ENCODE measurements at regions not wholly inside any gene's neighbourhood (a gene's known extent, or its start where the extent isn't known, plus 50 kb on each side); places are given as distances from the start of the nearest gene placed in this dataset.
"Not testable (repeated sequence)": the region's sequence is repeated elsewhere in the genome, so short reads cannot be mapped to it uniquely, and the experiment has no call there.

DNA sequence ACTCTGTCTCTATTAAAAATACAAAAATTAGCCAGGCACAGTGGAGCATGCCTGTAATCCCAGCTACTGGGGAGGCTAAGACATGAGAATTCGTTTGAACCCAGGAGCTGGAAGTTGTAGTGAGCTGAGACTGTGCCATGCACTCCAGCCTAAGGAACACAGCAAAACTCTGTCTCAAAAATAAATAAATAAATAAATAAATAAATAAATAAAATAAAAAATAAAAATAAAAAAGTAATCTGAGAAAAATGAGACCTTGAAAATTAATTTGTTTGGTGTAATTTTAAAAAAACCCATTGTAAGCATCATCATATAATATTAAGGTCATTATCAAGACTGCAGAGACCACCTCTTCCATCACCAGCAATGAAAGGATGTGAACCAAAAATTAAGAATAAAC is 997.1 kb downstream of the CDH18 start:
- DNase-seq = no peak

DNA sequence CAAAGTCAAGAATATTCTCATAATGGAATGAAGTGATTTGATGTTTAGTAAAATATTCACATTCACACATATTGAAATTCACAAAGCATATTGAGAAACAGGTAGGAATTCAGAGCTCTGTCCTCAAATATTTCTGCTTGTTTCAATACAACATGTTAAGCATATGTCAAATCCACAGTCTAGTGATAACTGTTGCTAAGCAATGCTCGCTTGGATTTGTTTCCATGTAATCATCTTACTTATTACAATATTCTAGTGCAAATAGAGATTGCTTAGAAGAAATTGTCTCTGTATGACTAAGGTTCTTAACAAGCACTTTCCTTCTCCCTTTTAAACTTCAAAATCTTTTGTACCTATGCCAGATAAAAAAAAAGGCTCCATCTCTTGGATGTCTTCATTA is 995.7 kb downstream of the CDH18 start:
- DNase-seq = no peak

DNA sequence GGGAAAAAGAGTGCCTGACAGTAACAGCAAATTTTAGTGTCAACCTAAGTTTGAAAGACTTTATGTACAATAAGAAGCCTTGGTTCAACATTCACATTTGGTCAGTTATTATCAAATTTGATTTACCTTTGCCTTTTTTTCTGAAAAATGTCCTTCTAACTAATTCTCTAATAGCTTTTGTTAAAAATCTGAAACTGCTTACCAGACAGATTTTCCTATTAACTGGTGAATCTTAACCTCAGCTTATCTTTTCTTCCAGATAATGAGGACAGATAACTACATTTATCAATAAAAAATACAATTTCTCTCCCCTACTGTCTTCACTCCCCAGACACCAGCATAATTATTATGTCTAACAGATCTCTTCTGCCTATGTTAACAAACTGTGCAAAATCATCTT is 988.5 kb downstream of the CDH18 start:
- DNase-seq = no peak

DNA sequence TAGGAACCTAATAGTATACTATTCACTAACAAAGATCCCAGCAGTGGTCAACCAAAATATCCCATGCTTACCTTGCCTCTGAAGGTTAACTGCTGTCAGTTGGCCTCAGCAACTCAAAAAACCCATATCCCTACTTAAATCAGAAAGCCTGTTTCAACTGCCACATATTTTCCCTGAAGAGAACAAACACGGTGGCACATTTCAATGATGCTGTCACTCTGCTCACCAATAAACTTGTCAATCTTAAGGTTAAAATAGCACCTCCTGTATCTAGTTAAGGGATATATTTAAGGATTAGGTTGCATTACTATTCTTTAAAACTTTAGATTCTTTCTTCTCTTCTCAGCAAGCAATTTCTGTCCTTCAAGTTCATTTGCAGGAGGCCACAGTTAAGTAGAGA is 986.9 kb downstream of the CDH18 start:
- no peak for DNase-seq

DNA sequence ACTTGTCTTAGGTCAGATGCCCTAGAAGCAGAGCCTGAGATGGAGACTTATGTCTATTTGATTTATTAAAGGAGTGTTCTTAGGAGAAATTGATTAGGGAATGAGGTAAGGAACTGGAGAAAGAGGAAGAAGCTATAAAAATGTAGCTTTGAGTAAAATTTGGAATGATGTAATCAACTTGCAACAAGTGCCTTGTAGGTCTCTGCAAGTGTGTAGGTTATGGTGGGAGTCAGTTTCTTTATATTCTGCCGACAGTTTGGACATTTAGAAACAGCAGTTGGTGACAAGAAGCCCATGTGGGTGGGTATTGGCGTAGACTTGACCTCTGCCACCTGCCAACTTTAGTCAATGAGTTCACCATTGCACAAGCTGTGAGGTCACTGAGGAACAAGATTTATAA is 986.5 kb downstream of the CDH18 start:
- no peak for DNase-seq

DNA sequence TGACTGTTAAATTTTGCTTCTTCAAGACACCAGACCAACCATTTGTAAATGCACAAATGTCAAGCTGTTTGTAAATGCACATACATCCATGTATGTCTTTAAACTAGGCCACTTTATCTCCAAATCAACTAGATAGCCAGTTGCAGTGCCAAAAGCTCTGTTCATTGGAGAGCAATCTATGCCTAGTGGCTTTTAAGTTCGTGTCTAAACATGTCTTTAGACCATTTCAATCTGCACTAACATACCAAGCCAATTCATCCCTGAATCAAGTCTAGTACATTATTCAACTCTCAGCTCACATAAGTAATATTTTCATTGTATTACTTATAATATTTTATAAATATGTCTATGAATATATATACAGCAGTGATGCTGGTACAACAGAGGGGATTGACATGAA is 985.9 kb downstream of the CDH18 start:
- no peak for DNase-seq

DNA sequence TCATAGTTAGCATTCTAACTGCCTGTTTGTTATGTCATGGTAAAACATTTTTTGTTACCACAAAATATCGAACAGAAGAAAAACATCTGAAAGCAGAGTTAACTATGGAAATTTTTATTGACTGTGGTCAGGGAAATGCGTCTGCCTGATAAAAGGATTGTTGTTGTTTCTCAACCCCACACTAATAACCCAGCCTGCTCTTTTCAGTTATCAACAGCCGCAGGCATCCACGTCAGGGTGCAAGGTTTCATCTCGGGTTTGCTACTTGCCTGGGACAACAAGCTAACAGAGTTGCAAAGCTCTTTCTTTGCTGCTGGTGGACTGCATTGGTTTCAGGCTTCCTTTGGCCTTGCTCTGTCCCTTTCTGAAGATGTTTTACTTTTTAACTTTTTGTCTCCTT is 969.2 kb downstream of the CDH18 start:
- no peak for DNase-seq

DNA sequence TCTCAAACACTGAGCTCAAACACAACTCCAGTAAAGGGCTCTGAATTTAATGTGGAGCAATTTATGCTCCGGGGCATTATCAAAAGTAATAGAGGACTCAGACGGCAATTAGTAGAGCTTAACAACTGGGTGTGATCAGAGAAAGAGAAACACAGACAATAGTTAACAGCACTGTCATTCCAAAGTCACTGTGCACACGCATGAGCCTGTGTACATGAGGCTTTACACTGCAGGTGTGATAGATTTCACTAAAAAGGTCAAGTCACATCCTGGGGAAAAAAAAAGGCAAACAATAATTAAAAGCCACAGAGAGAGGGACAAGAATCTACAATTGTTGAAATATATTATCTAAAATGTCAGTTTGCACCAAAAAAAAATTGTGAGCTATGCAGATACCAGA is 956.5 kb downstream of the CDH18 start:
- no peak for DNase-seq

DNA sequence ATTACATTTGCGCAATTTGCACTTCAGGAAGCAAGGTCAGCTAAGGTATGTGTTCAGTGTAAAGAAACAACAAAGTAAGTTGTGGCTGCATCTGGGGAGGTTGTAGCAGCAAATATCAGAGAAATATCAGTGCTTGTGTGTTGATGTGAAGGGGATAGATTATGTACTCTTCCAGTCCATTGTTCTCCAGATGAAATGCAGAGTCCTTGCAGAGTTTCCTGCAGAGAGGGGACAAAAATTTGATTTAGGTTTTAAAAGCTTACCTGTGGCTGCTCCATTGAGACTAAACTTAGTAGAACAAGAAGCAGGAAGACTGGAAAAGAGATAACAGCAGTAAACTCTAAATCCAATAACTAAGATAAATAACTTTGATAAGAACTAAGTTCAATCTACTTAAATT is 952.2 kb downstream of the CDH18 start:
- DNase-seq = no peak

DNA sequence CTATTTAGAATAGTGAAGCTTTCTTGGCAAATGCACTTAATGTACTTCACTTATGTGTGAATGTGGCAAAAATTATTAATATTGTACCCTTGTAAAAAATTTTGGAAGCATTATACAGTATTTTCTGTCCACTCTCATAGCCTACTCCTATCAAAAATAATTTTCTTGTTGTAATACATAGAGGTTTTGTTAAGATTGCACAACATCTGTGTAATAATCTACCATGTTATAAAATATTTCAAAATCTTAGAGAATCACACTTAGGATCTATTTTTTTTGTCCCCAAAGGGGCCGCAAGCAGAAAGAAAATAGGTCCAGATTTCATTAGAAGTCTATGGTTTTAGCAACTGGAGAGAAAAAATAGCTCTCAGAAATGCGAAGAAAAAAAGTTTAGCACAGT is 945.9 kb downstream of the CDH18 start:
- no peak for DNase-seq

DNA sequence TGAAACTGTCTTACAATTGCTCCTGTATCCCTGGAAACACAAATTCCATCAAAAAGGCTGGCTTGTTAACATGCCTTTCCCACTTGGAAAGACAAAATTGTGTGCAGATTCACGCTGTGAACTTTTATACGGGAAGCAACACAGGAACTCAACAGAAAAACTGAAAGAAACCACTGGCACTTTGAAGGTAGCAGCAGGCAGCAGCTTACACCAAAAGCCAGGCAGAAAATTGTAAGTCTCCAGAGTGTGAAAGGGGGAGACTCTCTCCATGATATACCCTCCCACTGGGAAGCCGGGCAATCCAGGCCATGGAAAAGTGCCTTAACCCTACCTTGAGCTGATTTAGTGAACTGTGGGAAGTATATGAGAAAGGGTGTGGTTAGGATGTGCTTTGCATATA is 943.7 kb downstream of the CDH18 start:
- no peak for DNase-seq

DNA sequence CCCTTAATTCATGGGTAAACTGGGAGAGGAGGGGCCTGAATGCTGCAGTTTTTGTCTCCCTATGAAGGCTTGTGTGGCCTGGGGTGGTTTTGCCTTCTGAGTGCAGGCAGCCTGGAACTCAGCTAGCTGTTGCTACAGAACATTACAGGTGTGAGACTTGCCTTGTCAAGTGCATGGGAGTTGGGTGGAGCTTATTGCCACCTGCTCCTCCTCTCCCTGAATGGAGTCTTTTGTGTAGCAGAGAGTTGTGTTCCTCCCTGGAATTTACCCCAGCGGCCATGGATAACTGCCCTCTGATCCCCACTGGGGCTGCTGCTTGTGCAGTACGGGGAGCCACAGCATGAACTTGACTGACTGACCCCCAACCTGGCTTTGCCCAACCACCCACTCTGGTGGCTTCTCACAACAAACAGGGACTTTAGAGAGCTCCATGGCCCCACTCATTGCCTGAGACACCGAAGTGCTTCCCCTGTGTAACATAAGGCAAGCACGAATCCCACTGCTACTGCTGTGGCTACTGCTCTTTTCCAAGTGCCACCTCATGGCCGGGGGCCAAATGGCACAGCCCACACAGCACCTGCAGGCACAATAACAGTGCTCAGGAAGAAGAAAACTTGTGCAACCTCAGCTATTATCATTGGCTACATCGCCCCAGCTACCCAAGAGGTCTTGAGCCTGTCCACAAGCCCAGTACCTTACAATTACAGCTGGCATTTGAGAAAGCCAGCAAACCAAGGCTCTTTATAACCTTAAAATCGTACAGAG is 942.9 kb downstream of the CDH18 start:
- no peak for DNase-seq

DNA sequence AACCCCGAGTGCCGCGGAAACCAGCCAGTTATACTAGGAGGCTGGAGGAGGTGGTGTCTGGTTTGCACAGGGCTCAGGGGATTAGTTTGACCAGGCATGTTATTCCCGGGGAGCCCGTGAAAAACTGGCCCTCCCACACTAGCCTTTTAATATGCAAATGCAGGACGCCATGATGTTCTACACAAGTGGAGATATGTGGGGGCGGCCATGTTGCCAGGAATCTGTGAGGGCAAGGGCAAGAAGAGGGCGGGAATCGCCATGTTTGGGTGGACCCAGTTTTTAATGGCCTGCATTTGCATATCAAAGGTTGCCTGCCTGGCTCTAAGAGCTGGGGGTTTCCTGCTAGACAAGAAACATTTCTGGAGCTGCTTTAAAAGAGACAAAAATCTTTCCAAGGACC is 940.7 kb downstream of the CDH18 start:
- no peak for DNase-seq

DNA sequence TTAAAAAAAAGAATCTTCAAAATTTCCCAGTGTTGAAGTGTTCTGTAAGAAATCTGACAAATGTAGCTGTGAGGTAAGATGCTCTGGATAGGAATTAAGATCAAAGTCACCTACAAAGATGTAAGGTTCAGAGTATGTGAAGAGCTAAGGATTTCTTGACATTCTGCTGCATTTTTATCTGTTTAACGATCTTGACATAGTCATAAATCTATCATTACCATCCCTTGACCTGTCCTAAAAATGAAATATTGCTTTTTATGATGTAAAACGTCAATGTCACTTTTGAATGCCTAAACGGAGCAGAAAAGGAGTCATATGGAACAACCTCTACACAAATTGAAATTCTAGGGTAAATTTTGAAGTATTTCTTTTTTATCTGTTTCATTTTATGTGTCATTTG is 939.3 kb downstream of the CDH18 start:
- no peak for DNase-seq

DNA sequence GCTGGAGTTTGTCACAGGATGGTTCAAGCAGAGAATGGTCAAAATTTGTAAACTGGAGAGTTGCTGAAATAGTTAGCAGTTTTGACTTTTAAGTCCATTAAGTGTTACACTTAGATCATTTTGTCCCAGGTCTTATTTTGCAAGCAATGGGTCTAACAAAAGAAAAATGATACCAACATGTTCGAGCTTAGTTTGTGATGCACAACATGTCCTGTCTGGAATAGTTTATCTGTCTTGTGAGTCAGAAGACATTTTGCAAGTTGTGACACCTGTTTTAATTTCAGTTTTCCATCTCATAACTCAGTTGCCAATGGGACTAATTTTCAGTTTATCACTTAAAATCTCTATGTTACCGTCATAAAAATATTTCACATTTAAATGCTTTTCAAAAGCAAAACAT is 929.8 kb downstream of the CDH18 start:
- no peak for DNase-seq

DNA sequence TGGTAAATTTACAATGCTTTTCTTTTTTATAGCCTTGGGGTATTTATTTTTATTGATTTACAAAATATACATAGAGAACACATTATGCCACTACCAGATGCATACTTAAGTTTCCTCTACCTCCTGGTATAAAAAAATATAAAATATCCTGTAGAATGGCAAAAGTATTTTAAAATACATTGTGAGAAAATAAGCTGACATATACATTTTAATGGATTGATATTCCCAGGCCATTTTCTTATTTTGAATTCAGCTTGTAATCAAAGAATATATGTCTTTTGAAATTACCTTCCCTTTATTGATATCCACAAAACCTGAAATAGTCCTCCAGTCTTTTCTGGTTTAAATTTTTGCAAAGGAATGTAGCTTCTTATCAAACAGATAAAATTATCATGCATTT is 923.9 kb downstream of the CDH18 start:
- DNase-seq = no peak

DNA sequence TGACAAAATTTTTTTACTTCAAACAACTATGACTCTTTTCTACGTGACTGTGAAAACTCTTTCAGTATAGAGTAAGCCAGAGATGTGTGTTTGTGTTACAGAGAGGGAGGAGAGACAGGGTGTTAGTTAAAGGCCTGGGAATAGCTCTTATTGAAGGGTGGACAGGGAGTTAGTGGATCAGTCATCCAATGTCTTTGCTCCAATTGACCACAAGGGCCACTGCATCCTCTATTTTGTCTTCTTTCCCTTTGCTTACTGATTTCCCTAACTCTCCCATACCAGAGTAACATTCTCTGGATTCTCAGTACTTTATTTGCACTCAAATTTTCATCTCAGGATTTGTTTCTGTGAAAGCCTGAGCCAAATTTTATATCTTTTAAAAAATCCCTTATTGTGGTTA is 920.3 kb downstream of the CDH18 start:
- DNase-seq = no peak

DNA sequence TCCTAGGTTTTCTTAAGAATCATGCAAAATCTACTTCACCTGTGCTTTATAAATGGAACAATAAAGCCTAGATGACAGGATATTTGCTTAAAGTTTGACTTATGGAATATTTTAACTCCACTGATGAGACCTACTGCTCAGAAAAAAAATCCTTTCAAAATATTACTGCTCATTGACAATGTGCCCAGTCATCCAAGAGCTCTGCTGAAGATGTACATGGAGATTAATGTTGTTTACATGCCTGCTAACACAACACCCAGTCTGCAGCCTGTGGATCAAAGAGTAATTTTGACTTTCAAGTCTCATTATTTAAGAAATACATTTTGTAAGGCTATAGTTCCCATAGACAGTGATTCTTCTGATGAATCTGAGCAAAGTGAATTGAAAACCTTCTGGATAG is 889.6 kb downstream of the CDH18 start:
- DNase-seq = no peak

DNA sequence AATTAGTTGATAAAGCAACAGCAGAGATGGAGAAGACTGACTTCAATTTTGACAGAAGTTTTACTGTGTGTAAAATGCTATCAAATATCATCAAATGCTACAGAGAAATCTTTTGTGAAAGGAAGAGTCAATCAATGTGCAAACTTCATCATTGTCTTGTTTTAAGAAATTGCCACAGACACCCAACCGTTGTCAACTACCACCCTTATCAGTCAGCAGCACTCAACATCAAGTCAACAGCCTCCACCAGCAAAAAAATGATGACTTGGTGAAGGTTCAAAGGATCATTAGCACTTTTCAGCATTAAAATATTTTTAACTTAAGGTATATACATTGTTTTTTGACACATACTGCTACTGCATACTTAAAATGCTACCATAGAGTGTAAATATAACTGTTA is 888.8 kb downstream of the CDH18 start:
- DNase-seq = no peak

DNA sequence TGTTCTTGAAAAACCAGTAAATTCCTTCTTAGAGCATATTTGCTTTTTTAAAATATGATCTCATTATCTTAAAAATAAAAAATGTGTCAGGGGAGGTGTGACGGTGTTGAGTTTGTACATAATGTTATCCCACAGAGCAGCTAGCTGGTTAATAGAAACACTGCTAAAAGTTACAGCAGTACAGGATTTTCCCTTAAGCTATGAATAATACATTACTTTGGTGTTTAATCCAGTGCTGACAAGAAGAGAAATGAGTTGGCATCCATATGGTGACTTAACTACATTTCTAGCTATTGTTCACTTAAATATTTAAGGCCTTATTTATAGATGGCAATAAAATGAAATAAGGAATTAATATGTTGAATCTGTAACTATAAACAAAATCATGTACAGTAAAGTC is 883.1 kb downstream of the CDH18 start:
- DNase-seq = no peak

DNA sequence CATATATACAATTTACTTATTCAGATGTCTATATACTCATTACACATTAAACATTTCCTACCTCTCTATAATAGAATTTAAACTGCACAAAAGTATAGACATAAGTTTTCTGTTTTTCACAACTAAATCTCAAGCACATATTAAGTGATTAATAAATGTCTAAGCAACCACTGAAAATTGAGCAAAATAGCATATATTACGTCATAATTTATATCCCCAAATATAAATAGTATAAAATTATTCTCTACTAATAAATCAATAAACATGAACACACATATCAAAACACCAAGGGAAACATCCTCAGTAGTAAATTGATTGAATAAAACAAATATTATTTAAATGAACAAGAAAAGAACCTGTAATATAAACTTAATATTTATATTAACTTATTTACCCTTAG is 865.1 kb downstream of the CDH18 start:
- DNase-seq = no peak

DNA sequence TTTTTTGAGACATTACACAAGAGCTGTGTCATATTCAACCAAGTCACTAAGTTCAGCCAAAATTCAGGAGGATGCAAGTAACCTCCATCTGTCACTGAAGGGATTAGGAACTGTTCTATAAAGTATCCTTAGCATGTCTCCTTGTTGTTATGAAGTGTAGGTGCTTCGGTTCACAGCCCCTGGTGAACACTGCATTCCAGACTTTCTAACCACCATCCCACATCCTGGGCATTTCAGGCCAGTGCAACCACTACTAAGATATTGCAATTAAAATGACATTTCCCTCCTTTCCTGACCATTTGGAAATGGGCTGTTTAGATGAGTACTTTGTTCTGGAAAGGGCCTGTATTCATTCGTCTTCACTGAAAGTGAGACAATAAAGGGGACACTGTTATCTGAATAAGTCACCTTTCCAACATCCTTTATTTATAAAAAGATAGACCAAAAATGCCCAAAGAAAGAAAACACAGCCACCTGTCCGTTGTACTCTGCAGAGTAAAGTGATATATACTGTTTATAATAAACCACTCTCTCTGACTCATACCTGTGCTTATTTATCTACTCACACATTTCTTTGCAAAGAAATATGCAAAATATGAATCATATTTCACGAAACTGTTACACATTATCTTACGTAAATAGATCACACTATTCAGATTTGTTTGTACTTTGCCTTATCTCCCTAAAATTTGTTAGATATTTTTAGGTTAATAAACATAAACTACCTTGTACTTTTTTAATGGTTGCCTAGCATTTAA is 861.9 kb downstream of the CDH18 start:
- no peak for DNase-seq

DNA sequence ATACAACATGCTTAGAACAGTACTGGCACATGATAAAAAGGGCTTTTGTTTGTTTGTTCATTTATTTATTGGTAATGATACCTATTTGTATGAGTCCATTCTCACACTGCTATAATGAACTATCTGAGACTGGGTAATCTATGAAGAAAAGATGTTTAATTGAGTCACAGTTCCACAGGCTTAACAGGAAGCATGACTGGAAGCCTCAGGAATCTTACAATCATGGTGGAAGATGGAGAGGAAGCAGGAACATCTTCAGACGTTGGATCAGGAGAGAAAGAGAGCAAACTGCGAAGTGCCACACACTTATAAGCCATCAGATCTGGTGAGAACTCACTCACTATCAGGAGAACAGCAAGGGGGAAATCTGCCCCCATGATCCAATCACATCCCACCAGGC is 847.7 kb downstream of the CDH18 start:
- DNase-seq = no peak

DNA sequence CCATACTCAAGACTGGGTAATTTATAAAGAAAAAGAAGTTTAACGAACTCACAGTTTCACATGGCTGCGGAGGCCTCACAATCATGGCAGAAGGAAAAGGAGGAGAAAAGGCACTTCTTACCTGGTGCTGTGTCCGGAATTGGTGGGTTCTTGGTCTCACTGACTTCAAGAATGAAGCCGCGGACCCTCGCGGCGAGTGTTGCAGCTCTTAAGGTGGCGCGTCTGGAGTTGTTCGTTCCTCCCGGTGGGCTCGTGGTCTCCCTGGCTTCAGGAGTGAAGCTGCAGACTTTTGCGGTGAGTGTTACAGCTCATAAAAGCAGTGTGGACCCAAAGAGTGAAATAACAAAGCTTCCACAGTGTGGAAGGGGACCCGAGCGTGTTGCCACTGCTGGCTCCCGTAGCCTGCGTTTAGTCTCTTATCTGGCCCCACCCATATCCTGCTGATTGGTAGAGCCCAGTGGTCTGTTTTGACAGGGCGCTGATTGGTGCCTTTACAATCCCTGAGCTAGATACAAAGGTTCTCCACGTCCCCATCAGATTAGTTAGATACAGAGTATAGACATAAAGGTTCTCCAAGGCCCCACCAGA is 846.0 kb downstream of the CDH18 start:
- not testable (repeated sequence) for DNase-seq

All from effector CD8-positive, alpha-beta T cell (primary cell).